ENCODE measurements at regions not wholly inside any gene's neighbourhood (a gene's known extent, or its start where the extent isn't known, plus 50 kb on each side); places are given as distances from the start of the nearest gene placed in this dataset.
"Not testable (repeated sequence)": the region's sequence is repeated elsewhere in the genome, so short reads cannot be mapped to it uniquely, and the experiment has no call there.

DNA sequence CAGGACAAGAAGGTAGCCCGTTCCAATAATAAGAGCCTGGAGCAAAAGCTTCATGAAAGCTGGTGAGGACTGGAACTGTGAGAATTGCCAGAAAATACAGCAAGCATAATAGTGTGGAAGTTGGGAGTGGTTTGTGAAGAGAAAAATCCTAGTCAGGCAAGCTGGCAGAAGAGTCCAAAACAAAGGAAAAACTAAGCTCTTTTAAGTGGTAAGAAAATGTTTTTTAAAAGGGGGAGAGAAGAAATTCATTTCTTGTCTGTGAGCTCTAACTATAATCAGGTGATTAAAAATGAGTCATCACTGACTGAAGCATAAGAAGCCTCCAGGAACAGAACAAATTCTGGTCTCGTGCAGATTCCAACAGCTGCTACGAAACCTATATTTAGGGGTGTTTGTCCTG, 102.6 kb downstream of the CAAP1 start:
- intact Hi-C loops (cut with micrococcal nuclease), result no loop called here
- Mint-ChIP-seq H3K4me1 (ENCODE audit: low read depth) (no peaks in the 10 kb centered on the region), H3K27ac (no peak overlapping the region), H3K9me3 (no peaks in the 10 kb centered on the region), H3K36me3 (ENCODE audit: low read depth) (no peaks in the 10 kb centered on the region), H3K27me3 (ENCODE audit: low read depth) (no peaks in the 10 kb centered on the region), H3K4me3 (ENCODE audit: low read depth) (no peak overlapping the region)
- no peak for DNase-seq (ENCODE audit: low spot score)

DNA sequence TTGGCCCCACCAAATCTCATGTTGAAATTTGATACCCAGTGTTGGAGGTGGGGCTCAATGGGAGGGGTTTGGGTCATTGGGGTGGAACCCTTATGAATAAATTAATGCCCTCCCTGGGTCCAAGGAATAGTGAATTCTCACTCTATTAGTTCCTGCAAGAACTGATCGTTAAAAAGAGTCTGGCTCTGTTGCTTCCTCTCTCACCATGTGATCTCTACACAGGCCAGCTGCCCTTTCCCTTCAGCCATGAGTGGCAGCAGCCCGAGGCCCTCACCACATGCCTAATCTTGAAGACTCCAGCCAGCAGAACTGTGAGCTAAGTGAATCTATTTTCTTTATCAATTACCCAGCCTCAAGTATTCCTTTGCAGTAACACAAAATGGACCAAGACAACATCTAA, 106.0 kb downstream of the CAAP1 start:
- intact Hi-C loops (cut with micrococcal nuclease), result no loop called here
- DNase-seq (ENCODE audit: low spot score), result no peak
- Mint-ChIP-seq H3K27ac (no peak overlapping the region), H3K9me3 (no peaks in the 10 kb centered on the region), H3K36me3 (ENCODE audit: low read depth) (no peaks in the 10 kb centered on the region), H3K4me1 (ENCODE audit: low read depth) (no peaks in the 10 kb centered on the region), H3K4me3 (ENCODE audit: low read depth) (no peak overlapping the region), H3K27me3 (ENCODE audit: low read depth) (no peaks in the 10 kb centered on the region)

DNA sequence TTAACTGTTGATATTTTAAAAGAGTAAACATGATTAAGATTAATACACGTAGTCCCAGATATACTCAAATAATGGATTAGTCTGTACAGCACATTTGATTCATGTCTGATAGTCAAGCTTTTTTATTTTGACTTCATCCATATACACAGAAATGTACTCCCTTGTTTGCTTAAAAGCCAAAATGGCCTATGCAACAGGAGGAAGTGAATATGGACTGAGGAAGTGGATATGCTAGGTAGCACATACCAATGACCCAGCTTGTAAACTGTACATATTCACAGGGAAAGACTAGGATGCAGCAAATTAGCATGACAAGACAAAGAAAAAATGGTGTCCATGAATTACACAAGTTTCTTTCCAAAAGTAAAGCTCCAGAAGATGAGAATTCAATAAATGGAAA, 109.7 kb downstream of the CAAP1 start:
- H3K36me3 Mint-ChIP-seq (ENCODE audit: low read depth), result no peaks in the 10 kb centered on the region
- no peak overlapping the region for H3K27ac Mint-ChIP-seq
- intact Hi-C loops (cut with micrococcal nuclease), result no loop called here
- no peaks in the 10 kb centered on the region for H3K4me1 Mint-ChIP-seq (ENCODE audit: low read depth)
- no peak for DNase-seq (ENCODE audit: low spot score)
- H3K9me3 Mint-ChIP-seq, result no peaks in the 10 kb centered on the region
- no peak overlapping the region for H3K4me3 Mint-ChIP-seq (ENCODE audit: low read depth)
- H3K27me3 Mint-ChIP-seq (ENCODE audit: low read depth), result no peaks in the 10 kb centered on the region

DNA sequence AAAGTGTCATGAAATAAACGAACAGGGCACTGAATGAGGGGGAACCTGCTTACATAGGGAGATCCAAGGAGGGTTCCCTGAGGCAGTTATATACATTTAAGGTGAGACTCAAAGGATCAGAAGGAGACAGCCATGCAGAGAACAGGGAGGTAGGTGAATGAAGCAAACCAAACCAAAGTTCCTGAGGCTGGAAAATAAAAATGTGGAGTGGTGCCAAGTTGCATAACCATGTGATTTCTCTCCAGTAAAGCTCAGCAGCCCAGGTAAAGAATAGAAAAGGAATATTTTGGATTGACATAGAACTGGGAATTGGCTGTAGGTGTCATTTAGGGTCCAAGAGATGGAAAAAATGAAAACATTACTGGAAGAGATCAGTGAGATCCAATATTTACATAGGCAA, 110.7 kb downstream of the CAAP1 start:
- H3K27ac Mint-ChIP-seq, result no peak overlapping the region
- no peaks in the 10 kb centered on the region for H3K36me3 Mint-ChIP-seq (ENCODE audit: low read depth)
- DNase-seq (ENCODE audit: low spot score), result no peak
- H3K9me3 Mint-ChIP-seq, result no peaks in the 10 kb centered on the region
- H3K27me3 Mint-ChIP-seq (ENCODE audit: low read depth), result no peaks in the 10 kb centered on the region
- H3K4me1 Mint-ChIP-seq (ENCODE audit: low read depth), result no peaks in the 10 kb centered on the region
- no peak overlapping the region for H3K4me3 Mint-ChIP-seq (ENCODE audit: low read depth)
- intact Hi-C loops (cut with micrococcal nuclease), result no loop called here

DNA sequence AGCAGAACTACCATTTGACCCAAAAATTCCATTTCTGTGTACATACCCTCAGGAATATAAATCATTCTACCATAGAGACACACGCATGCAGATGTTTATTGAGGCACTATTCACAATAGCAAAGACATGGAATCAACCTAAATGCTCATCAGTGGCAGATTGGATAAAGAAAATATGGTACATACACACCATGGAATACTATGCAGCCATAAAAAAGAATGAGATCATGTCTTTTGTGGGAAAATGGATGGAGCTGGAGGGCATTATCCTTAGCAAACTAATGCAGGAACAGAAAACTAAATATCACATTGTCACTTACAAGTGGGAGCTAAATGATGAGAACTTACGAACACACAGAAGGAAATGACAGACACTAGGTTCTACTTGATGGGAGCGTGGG, 112.3 kb downstream of the CAAP1 start:
- H3K27ac Mint-ChIP-seq; H3K4me3 Mint-ChIP-seq (ENCODE audit: low read depth); H3K9me3 Mint-ChIP-seq; H3K36me3 Mint-ChIP-seq (ENCODE audit: low read depth); intact Hi-C loops (cut with micrococcal nuclease); H3K27me3 Mint-ChIP-seq (ENCODE audit: low read depth); DNase-seq (ENCODE audit: low spot score); H3K4me1 Mint-ChIP-seq (ENCODE audit: low read depth): not testable (repeated sequence)

DNA sequence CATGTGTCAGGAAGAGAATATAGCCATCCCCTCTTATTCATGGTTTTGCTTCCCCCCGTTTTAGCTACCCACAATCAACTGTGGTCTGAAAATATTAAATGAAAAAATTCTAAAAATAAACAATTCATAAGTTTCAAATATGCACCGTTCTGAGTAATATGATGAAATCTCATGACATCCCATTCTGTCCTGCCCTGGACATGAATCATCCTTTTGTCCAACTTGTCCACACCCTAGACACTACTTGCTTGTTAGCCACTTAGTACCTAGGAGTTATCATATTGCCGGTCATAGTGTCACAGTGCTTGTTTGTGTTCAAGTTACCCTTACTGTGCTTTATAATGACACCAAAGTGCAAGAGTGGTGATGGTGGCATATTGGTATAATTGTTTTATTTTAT, 113.5 kb downstream of the CAAP1 start:
- intact Hi-C loops (cut with micrococcal nuclease), result no loop called here
- H3K36me3 Mint-ChIP-seq (ENCODE audit: low read depth), result no peaks in the 10 kb centered on the region
- no peaks in the 10 kb centered on the region for H3K27me3 Mint-ChIP-seq (ENCODE audit: low read depth)

DNA sequence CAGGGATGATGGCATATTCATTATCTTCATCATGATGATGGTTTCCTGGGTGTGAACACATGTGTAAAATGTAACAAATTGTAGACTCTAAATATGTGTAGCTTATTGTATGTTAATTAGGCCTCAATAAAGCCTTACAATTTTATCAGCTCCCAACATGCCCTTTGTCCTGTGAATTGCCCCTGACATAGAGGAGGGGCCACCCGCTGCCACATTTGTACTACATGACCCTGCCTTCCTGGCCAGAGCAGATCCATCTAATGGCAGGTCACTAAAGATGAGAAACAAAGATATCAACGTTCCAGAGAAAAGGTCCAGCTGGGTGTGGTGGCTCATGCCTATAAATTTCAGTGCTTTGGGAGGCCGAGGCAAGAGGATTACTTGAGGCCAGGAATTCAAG, 117.2 kb downstream of the CAAP1 start:
- Mint-ChIP-seq H3K36me3 (ENCODE audit: low read depth) (no peaks in the 10 kb centered on the region), H3K9me3 (no peaks in the 10 kb centered on the region), H3K27ac (no peak overlapping the region), H3K4me1 (ENCODE audit: low read depth) (no peaks in the 10 kb centered on the region), H3K27me3 (ENCODE audit: low read depth) (no peaks in the 10 kb centered on the region), H3K4me3 (ENCODE audit: low read depth) (no peak overlapping the region)
- DNase-seq (ENCODE audit: low spot score), result no peak
- intact Hi-C loops (cut with micrococcal nuclease), result no loop called here

More for the DNA sequence above, 113.5 kb downstream of the CAAP1 start:
- H3K4me3 Mint-ChIP-seq (ENCODE audit: low read depth), result no peak overlapping the region
- H3K9me3 Mint-ChIP-seq, result no peaks in the 10 kb centered on the region
- DNase-seq (ENCODE audit: low spot score), result no peak
- H3K4me1 Mint-ChIP-seq (ENCODE audit: low read depth), result no peaks in the 10 kb centered on the region
- no peak overlapping the region for H3K27ac Mint-ChIP-seq

DNA sequence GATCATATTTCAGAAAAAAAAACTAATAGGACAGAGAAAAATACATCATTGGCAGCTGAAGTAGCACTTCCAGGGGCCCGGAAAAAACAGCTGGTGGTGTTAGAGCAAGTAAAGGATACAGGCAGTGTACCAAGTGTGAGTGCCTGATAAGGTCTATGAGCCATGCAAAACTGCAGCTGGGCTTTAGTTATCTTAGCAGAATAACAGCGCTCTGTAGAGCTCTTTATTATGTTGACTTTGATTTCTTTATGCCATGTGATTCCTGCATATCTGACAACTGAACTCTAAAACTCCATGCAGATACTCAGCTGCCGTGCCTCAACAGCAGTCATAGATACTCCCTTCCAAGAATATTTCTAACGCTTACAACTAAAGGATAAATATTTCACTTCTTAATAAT, 119.5 kb downstream of the CAAP1 start:
- no peak for DNase-seq (ENCODE audit: low spot score)
- Mint-ChIP-seq H3K27me3 (ENCODE audit: low read depth) (peaks cover 2% of the 10 kb centered on the region), H3K4me1 (ENCODE audit: low read depth) (no peaks in the 10 kb centered on the region), H3K36me3 (ENCODE audit: low read depth) (no peaks in the 10 kb centered on the region), H3K27ac (no peak overlapping the region), H3K9me3 (no peaks in the 10 kb centered on the region), H3K4me3 (ENCODE audit: low read depth) (no peak overlapping the region)
- intact Hi-C loops (cut with micrococcal nuclease), result no loop called here

DNA sequence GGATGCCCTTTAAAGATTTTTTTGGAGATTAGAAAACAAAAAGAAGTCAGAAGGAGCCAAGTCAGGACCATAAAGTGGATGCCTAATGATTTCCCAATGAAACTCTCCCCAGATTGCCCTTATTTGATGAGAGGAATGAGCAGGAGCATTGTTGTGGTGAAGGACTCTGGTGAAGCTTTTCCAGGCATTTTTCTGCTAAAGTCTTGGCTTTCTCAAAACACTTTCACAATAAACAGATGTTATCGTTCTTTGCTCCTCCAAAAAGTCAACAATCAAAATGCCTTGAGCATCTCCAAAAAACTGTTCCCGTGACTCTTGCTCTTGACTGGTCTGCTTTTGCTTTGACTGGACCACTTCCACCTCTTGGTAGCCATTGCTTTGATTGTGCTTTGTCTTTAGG, 121.8 kb downstream of the CAAP1 start:
- Mint-ChIP-seq H3K4me3 (ENCODE audit: low read depth) (no peak overlapping the region), H3K9me3 (no peaks in the 10 kb centered on the region), H3K27me3 (ENCODE audit: low read depth) (peaks cover 2% of the 10 kb centered on the region), H3K36me3 (ENCODE audit: low read depth) (no peaks in the 10 kb centered on the region), H3K4me1 (ENCODE audit: low read depth) (no peaks in the 10 kb centered on the region), H3K27ac (no peak overlapping the region)
- no peak for DNase-seq (ENCODE audit: low spot score)
- intact Hi-C loops (cut with micrococcal nuclease), result no loop called here

DNA sequence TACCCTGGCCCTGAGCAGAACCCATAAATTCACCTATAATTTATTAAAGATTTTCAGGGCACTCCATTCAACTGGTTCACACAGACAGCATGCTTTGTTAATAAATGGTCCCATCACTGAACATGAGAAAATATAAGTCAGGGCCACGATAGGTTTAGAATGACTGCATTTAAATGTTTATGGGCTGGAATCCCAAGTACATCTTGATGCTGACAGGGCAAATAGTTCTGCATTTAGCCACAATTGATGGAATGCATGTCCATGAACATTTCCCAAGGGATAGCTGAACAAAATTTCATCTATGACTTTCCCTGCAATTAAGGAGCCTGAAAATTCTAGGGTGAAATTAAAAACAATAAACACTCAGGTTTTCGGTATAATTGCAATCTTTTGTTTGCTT, 124.5 kb downstream of the CAAP1 start:
- no peak for DNase-seq (ENCODE audit: low spot score)
- H3K27me3 Mint-ChIP-seq (ENCODE audit: low read depth), result peaks cover 2% of the 10 kb centered on the region
- H3K4me3 Mint-ChIP-seq (ENCODE audit: low read depth), result no peak overlapping the region
- intact Hi-C loops (cut with micrococcal nuclease), result no loop called here
- H3K4me1 Mint-ChIP-seq (ENCODE audit: low read depth), result no peaks in the 10 kb centered on the region
- H3K36me3 Mint-ChIP-seq (ENCODE audit: low read depth), result no peaks in the 10 kb centered on the region
- H3K27ac Mint-ChIP-seq, result no peak overlapping the region
- H3K9me3 Mint-ChIP-seq, result no peaks in the 10 kb centered on the region

DNA sequence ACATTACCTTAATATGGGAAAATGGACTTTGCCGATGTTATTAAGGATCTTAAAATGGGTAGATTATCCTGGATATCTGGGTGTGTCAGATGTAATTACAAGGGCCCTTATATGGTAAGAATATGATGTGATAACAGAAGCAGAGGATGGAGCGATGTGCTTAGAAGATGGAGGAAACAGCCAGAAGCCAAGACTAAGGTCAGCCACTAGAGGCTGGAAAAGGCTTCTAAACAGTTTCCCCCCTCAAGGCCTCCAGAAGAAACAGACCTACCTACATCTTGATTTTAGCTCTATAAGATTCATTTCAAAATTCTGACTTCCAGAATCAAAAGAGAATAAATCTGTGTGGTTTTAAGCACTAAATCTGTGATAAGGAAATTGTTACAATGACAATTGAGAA, 131.9 kb downstream of the CAAP1 start:
- Mint-ChIP-seq H3K9me3 (no peaks in the 10 kb centered on the region), H3K27ac (no peak overlapping the region), H3K4me3 (ENCODE audit: low read depth) (no peak overlapping the region), H3K4me1 (ENCODE audit: low read depth) (no peaks in the 10 kb centered on the region), H3K36me3 (ENCODE audit: low read depth) (no peaks in the 10 kb centered on the region), H3K27me3 (ENCODE audit: low read depth) (peaks cover 2% of the 10 kb centered on the region)
- no peak for DNase-seq (ENCODE audit: low spot score)
- intact Hi-C loops (cut with micrococcal nuclease), result no loop called here

DNA sequence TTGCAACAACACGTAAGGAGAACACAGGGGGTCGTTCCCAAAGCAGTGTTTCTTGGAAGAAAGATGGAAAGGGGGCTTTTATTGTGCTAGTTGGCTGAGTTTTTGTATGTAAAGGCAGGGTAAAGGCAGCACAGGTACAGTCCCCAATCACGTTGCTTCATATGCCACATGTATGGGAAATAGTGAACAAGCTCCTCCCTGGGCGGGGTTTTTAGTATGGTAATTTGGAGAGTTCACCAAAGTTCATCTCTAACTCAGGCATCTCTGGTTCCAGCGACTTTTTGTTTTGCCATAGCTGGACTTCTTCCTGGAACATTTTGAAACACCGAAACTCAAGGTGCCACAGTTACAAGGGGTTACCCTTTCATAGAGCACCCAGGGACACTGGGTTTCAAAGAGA, 133.9 kb downstream of the CAAP1 start:
- intact Hi-C loops (cut with micrococcal nuclease), result no loop called here
- H3K4me3 Mint-ChIP-seq (ENCODE audit: low read depth), result no peak overlapping the region

DNA sequence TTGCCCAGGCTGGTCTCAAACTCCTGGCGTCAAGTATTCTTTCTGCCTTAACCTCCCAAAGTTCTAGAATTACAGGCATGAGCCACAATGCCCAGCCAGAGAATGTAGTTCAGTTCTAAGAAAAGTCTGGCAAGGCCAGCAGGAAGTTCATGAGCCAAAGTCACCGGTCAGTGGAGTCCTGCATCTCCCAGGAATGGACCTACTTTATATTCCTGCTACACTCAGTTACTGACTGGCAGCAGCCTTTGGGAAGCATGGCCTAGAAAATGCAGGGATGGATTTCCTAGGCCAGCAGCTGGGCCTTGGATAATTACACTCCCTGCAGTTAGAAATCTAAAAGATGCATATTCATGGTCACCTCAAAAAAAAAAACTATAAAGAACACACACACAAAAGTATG, 135.7 kb downstream of the CAAP1 start:
- H3K27ac Mint-ChIP-seq, result no peak overlapping the region
- no peaks in the 10 kb centered on the region for H3K36me3 Mint-ChIP-seq (ENCODE audit: low read depth)
- H3K4me1 Mint-ChIP-seq (ENCODE audit: low read depth), result no peaks in the 10 kb centered on the region
- no peak overlapping the region for H3K4me3 Mint-ChIP-seq (ENCODE audit: low read depth)
- H3K27me3 Mint-ChIP-seq (ENCODE audit: low read depth), result peaks cover 2% of the 10 kb centered on the region
- no peaks in the 10 kb centered on the region for H3K9me3 Mint-ChIP-seq
- DNase-seq (ENCODE audit: low spot score), result no peak
- intact Hi-C loops (cut with micrococcal nuclease), result no loop called here

More for the DNA sequence above, 133.9 kb downstream of the CAAP1 start:
- Mint-ChIP-seq H3K36me3 (ENCODE audit: low read depth) (no peaks in the 10 kb centered on the region), H3K27ac (no peak overlapping the region), H3K4me1 (ENCODE audit: low read depth) (no peaks in the 10 kb centered on the region), H3K9me3 (no peaks in the 10 kb centered on the region), H3K27me3 (ENCODE audit: low read depth) (peaks cover 2% of the 10 kb centered on the region)
- no peak for DNase-seq (ENCODE audit: low spot score)

DNA sequence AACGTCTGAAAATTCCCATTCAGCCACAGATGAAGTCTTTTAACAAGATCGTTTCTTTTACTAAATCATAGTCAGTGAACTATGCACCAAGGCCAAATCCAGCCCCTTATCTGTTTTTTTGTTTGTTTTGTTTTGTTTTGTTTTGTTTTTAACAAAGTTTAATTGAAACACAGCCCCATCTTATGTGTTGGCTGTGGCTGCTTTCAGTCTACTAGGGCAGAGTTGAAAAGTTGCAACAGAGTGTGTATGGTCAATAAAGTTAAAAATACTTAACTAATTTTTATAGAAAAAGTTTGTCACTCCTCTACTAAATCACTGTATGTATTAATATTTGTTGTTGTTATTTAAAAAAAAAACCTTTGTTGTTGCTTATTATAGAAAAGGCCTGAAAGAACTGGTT, 137.1 kb downstream of the CAAP1 start:
- Mint-ChIP-seq H3K4me1 (ENCODE audit: low read depth) (no peaks in the 10 kb centered on the region), H3K4me3 (ENCODE audit: low read depth) (no peak overlapping the region), H3K36me3 (ENCODE audit: low read depth) (no peaks in the 10 kb centered on the region), H3K27me3 (ENCODE audit: low read depth) (peaks cover 2% of the 10 kb centered on the region), H3K27ac (no peak overlapping the region), H3K9me3 (no peaks in the 10 kb centered on the region)
- DNase-seq (ENCODE audit: low spot score), result no peak
- intact Hi-C loops (cut with micrococcal nuclease), result no loop called here

All from activated T-helper 2 cell treated with anti-CD3 and anti-CD28 coated beads, Interferon-gamma antibody, Interleukin-2, Interleukin-4, amounts not matched to agents 10 μg/mL and 5 μg/mL and 100 μg/mL, durations not matched to agents 14 hours and 24 hours and 36 hours (primary cell).